A549 (cell line): ENCODE measurements at regions not wholly inside any gene's neighbourhood (a gene's known extent, or its start where the extent isn't known, plus 50 kb on each side); places are given as distances from the start of the nearest gene placed in this dataset.

ENCODE experiments used
- CBX2 ChIP-seq: fragments of 200-600 bp; sonication (generic); IDR thresholded peaks from 2 replicates; pipeline ENCODE4 v1.6.1; 2016; ENCODE audit warnings: low read depth, mild to moderate bottlenecking, borderline replicate concordance
- CEBPB ChIP-seq, 2 experiments: fragments of >200 bp in 1 of 2; sonication (Bioruptor Twin) in 1 of 2; formaldehyde crosslinking in 1 of 2; IDR thresholded peaks; 2 replicates each; pipeline ENCODE4 v1.6.1; 2012 to 2016
- CHD2 ChIP-seq: fragments of 150-350 bp; IDR thresholded peaks from 2 replicates; pipeline ENCODE4 v1.6.1; 2014; ENCODE audit warnings: low read length; ENCODE audit not compliant: partially characterized antibody
- CHD4 ChIP-seq: fragments of 200-600 bp; sonication (generic); IDR thresholded peaks from 2 replicates; pipeline ENCODE4 v1.6.1; 2016; ENCODE audit warnings: antibody characterized with exemption, mild to moderate bottlenecking, borderline replicate concordance
- EP300 ChIP-seq, 2 experiments: fragments of >200 bp; sonication (Bioruptor Twin); formaldehyde crosslinking; IDR thresholded peaks; 2 replicates in 1 of 2; 3 replicates in 1 of 2; pipeline ENCODE4 v1.6.1; 2016 to 2017
- MAFK ChIP-seq: fragments of 450-650 bp; IDR thresholded peaks from 2 replicates; pipeline ENCODE4 v1.6.1; 2014; ENCODE audit not compliant: partially characterized antibody
- ZC3H11A ChIP-seq: fragments of 450-650 bp; IDR thresholded peaks from 2 replicates; pipeline ENCODE4 v1.6.1; 2014; ENCODE audit warnings: antibody characterized with exemption, mild to moderate bottlenecking
- TF ChIP-seq, protein P1 (sequence below): fragments of >200 bp; sonication (Bioruptor Twin); formaldehyde crosslinking; IDR thresholded peaks from 3 replicates; pipeline ENCODE4 v1.5.1; 2016

DNA sequence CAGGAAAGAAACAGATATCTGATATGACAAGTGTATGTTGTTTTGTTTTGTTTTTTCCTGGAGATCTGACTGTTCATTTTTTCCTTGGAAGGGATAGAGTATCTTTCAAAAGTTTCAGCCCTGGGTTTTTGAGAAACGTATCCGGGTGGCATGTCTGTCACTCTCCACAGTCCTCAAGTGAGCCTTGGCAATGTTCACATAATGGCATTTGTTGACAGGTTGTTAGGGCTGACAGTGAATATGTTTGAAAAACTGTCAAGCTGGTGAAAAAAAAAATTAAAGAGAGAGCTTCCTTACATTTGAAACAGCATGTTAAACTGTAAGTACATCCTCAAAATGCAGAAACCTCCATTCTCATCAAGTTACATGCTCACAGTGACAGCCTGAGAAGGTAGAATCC lies 113.0 kb upstream of the DYNLRB2 start:
- TF ChIP-seq CBX2 (no peak), CEBPB (IDR thresholded peaks at IDR 0.05) (no peak), CHD2 (no peak), MAFK (no peak), ZC3H11A (no peak), EP300 (IDR thresholded peaks at IDR 0.05) (no peak), CHD4 (no peak)
- TF ChIP-seq, protein P1, sequence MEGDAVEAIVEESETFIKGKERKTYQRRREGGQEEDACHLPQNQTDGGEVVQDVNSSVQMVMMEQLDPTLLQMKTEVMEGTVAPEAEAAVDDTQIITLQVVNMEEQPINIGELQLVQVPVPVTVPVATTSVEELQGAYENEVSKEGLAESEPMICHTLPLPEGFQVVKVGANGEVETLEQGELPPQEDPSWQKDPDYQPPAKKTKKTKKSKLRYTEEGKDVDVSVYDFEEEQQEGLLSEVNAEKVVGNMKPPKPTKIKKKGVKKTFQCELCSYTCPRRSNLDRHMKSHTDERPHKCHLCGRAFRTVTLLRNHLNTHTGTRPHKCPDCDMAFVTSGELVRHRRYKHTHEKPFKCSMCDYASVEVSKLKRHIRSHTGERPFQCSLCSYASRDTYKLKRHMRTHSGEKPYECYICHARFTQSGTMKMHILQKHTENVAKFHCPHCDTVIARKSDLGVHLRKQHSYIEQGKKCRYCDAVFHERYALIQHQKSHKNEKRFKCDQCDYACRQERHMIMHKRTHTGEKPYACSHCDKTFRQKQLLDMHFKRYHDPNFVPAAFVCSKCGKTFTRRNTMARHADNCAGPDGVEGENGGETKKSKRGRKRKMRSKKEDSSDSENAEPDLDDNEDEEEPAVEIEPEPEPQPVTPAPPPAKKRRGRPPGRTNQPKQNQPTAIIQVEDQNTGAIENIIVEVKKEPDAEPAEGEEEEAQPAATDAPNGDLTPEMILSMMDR: no peak
